HK-2 (cell line): ENCODE measurements at regions not wholly inside any gene's neighbourhood (a gene's known extent, or its start where the extent isn't known, plus 50 kb on each side); places are given as distances from the start of the nearest gene placed in this dataset.
A peak's percentile ranks its signal among the peaks of the same experiment; 100 is the strongest.
"Not testable (repeated sequence)": the region's sequence is repeated elsewhere in the genome, so short reads cannot be mapped to it uniquely, and the experiment has no call there.

Experiments used
- DNase-seq: peaks from one replicate; pipeline ENCODE4 v3.0.0-alpha.2; 2018; ENCODE audit not compliant: unreplicated experiment

DNA sequence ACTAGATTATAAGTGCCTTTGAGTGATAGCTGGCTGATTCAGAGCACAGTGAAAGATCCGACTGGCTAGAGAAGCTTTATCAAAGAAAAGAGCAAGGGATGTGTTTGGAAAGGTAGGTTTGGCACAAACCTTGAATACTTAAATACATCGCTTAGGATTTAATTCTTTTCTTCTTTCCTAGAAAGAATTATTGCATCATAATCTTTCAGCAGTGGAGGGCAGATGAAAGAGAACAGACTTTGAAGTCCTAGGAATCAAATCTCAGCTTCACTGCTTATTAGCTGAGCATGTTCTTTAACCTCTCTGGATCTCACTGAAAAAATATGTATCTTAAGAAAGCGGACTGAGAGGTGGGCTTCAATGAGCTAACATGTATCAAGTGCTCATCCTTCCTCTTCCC is 122.8 kb downstream of the ZNF365 start:
- no peak for DNase-seq

- no peak for DNase-seq
Observed at GRCh38 chr10:62498271-62498670, 124.1 kb downstream of the ZNF365 start.

DNA sequence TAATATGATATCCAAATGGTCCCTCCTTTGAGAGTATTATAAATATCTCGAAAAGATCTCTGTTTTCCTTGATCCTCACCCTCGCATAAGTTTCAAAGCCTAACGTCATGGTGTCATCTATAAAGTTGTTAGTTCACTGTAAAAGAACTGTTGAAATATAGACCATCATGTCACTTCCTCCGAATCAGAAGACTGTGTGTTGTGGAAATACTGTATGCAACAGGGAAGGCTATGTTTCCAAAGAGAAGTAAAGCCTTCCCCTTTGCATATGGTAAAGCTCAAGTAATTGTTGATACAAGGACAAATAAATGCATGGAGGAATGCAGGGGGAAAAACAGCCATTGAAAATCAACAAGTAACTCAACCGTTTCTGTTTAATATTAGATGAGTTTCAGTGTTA is 125.9 kb downstream of the ZNF365 start:
- DNase-seq: not testable (repeated sequence)

- no peak for DNase-seq
Observed at GRCh38 chr10:62501547-62501946, 127.4 kb downstream of the ZNF365 start.

- DNase-seq: no peak
Observed at GRCh38 chr10:62502995-62503613, 128.9 kb downstream of the ZNF365 start.

DNA sequence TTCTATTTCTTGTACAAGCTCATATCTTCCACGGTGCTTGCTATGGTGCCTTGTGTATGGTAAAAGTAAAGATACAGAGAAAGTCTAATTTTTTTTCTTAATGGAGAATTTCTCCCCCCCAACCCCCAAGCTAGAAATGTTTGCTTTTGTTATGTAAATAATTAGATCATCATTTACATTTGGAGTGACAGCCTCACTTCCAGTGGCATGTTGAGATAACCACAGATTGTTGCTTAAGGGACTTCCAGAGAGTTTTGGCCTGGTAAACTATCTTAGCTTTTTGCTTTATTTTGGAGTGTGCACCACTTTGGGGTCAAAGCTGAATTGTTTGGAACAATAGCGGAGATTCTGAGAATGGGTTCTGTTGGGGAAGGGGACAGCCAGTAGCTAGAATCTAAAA is 129.7 kb downstream of the ZNF365 start:
- no peak for DNase-seq

- DNase-seq: no peak
Observed at GRCh38 chr10:62506371-62506770, 132.2 kb downstream of the ZNF365 start.

DNA sequence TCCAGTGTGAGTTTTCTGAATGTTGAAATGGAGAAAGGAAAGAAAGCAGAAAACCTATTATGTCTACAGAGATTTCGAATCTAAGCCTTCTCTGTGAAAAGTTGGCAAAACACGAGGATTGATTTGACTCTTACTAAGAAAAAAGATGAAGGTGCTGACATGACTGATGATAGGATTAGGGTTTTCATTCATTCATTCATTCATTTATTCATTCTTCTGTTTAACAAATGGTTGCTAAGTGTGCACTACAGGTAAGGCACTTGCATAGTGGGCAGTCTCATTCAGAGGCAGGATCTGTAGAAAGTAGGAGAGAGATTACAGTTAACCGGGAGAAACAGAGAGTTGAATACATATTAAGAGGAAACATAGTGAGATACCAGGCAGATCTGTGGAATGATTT is 137.1 kb downstream of the ZNF365 start:
- DNase-seq: no peak

GRCh38 chr10:62511656-62512055 is 137.5 kb downstream of the ZNF365 start:
- peak; percentile 33 for DNase-seq

DNA sequence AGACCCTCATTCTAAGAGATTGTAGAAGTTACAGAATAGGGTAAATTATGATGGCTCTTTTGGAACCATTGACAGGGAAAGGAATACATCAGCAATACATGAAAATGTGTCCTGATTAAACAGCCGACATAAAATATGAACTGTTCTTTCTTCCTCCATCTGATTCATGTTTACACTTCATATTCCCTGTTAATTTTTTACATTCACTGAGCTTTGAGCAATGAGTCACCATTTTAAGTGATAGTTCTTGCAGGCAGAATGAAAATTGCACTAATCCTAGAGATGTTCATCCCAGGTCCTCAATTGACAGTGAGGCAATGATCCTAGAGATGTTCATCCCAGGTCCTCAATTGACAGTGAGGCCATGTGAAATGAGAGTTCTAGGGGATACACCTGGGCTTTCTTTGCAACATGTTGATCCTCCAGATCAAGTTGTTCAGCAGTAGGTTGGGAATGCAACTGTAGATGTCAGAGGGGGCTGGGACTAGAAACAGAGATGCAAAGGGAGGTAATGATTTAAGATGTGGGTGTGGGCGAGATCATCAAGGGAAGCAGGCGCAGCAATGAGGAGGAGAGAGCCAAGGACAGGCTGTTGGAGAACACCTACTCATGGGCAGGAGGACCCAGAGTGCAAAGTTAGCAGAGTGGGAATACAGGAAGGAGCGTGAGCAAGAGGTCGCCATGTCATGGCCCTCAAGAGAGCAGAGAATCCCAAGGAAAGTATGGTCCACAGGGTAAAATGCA is 138.7 kb downstream of the ZNF365 start:
- peak; percentile 26 for DNase-seq

- DNase-seq: no peak
Observed at GRCh38 chr10:62514079-62514693, 140.0 kb downstream of the ZNF365 start.

DNA sequence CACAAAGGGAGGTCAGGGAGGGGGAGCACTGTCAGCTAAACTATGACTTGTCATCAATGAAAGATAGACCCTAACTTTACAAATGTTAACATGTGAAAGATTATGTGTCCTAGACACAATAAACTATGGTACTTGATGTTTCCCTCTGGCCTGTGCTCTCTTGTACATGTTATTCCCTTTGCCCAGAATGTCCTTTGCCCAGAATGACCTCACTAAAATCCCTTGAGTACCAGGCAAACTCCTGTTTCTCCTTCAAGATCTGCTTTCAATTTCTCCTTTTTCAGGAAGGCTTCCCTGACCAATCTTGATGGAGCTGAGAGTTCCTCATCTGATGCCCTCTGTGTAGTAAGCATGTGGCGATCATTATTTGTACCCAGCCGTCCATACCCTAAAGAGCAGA is 143.1 kb downstream of the ZNF365 start:
- DNase-seq: no peak

GRCh38 chr10:62527019-62527827 is 153.1 kb downstream of the ZNF365 start:
- DNase-seq: no peak

DNA sequence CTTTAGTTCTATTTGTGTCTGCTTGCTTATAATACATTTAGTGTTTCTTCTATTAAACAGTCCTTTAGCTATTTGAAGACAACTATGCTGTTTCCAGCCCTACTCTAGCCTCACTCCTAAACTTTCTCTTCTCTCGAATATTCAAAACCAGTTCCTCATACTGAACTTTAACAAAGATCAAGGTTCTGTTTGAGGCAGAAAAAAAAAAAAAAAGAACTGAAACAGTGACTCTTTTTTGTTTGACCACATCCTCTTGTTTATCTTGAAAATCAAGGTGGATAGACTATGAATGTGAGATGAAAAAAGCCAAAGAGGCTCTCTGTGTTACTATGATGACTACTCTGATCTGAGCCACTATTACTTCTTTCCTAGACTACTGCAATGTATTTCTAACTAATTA is 154.3 kb downstream of the ZNF365 start:
- no peak for DNase-seq

- DNase-seq: no peak
Observed at GRCh38 chr10:62529396-62529795, 155.2 kb downstream of the ZNF365 start.

GRCh38 chr10:62534031-62534430 is 159.9 kb downstream of the ZNF365 start:
- no peak for DNase-seq

GRCh38 chr10:62538606-62539005 is 164.4 kb downstream of the ZNF365 start:
- no peak for DNase-seq

DNA sequence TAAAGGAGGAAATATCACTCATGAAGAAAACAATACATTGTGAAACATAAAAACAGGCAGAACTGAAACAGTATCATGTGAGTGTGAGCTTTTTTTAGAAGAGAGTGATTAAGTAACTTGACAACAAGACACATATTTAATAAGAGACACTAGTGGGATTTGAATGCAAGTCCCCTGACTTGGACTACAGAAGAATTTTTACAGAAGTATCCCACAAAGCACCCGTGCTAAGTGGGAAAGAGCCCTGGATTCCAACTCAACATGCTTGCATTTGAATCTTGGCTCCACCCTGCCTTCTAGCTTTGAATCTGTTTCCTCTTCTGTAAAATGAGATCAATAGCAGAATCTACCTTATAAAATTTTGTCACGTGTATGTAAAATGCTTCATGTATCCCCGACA is 166.2 kb downstream of the ZNF365 start:
- DNase-seq: no peak

DNA sequence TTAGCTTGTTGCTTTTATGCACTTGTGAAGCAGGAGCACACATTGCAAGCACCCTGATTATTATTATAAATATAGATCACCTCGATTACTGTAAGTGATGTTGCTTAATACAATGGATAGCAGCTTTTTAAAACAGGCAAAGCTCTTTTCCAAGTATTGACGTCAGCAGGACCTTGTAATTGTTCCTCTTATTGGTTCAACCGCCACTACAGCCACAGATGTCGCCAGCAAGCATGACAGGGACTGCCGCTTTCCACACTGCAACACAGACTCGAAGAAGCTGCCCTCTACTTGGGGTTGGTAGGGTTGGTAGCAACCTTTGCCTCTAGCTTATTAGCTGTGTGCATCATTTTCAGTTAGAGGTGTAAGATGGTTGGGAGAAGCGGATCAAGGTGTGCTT is 167.6 kb downstream of the ZNF365 start:
- DNase-seq: no peak

- no peak for DNase-seq
Observed at GRCh38 chr10:62543571-62544355, 169.6 kb downstream of the ZNF365 start.
